ENCODE measurements at regions not wholly inside any gene's neighbourhood (a gene's known extent, or its start where the extent isn't known, plus 50 kb on each side); places are given as distances from the start of the nearest gene placed in this dataset.

DNA sequence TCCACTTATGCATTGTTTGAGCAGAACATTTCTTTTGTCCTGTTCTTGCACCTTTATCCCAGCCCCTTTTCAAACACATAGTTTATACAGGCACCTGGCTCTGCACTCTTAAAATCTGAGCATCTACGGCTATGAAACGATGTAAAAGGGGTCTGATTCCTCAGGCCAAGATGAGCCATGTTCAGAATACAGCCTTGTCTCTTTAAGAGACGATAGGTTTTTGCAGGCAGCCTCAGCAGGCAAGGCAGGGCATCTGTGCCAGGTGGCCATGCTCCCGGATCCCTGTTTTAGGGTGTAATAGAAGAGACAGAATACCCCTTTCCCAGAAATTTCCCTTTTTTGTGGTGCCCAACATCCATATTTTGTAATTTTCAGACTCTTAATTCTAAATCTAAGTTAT, 89.1 kb upstream of the NFIB start:
- TF ChIP-seq, protein P1, sequence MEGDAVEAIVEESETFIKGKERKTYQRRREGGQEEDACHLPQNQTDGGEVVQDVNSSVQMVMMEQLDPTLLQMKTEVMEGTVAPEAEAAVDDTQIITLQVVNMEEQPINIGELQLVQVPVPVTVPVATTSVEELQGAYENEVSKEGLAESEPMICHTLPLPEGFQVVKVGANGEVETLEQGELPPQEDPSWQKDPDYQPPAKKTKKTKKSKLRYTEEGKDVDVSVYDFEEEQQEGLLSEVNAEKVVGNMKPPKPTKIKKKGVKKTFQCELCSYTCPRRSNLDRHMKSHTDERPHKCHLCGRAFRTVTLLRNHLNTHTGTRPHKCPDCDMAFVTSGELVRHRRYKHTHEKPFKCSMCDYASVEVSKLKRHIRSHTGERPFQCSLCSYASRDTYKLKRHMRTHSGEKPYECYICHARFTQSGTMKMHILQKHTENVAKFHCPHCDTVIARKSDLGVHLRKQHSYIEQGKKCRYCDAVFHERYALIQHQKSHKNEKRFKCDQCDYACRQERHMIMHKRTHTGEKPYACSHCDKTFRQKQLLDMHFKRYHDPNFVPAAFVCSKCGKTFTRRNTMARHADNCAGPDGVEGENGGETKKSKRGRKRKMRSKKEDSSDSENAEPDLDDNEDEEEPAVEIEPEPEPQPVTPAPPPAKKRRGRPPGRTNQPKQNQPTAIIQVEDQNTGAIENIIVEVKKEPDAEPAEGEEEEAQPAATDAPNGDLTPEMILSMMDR (IDR thresholded peaks at IDR 0.05; ENCODE audit: insufficient read depth, low read length, poor library complexity, severe bottlenecking): no peak
- no peak for TF ChIP-seq EZH2phosphoT487 (conservative IDR thresholded peaks at IDR 0.05; ENCODE audit: low read length)
